ENCODE measurements at regions not wholly inside any gene's neighbourhood (a gene's known extent, or its start where the extent isn't known, plus 50 kb on each side); places are given as distances from the start of the nearest gene placed in this dataset.

DNA sequence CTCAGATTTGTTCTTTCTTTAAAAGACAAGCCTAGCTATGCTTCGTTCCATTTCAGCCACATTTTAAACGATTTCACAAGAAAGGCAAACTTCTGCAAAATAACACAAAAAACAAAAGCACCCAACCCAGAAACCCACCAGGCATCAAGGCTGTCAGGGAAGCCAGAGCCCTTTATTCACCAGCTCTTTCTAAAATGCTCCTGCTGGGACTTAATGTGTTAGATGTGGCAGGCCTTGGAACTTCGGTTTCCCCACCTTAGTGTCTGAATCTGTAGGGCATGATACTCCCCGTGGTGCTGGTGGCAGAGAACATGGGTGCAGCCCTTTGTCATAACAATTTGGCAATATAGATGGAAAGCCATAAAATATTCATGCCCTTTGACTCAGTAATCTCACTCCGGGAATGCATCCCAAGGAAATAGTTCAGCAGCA is 56.8 kb upstream of the LCTL start:
- TF ChIP-seq CTCF (conservative IDR thresholded peaks at IDR 0.05; ENCODE audit: low read depth, low read length) (no peak), EZH2 (IDR thresholded peaks at IDR 0.05; ENCODE audit: low read length, unreplicated experiment) (no peak), EZH2phosphoT487 (IDR thresholded peaks at IDR 0.05; ENCODE audit: borderline replicate concordance, low read length) (no peak)
